HEK293 (cell line): ENCODE measurements at regions not wholly inside any gene's neighbourhood (a gene's known extent, or its start where the extent isn't known, plus 50 kb on each side); places are given as distances from the start of the nearest gene placed in this dataset.

Experiments used
- CTCF ChIA-PET: fragments of 350-600 bp; formaldehyde crosslinking; extraction: SDS; loops from one replicate; lab custom pipeline; 2021; ENCODE audit warnings: antibody characterized with exemption; lab: Yijun Ruan, JAX
- POLR2A ChIA-PET: fragments of 300-600 bp; formaldehyde crosslinking; extraction: SDS; loops from one replicate; lab custom pipeline; 2020; ENCODE audit warnings: antibody characterized with exemption, inconsistent platforms; lab: Yijun Ruan, JAX
- H3K27ac ChIP-seq: fragments of 200-500 bp; sonication (Bioruptor generic); 2 replicates; pipeline ENCODE4 v1.5.1; 2014; ENCODE audit warnings: low read depth, low read length, control low read depth, inconsistent platforms; ENCODE audit errors: extremely low read depth
- H3K36me3 ChIP-seq, 2 experiments: fragments of 200-500 bp in 1 of 2; sonication (Bioruptor generic) in 1 of 2; 1 replicate in 1 of 2; 2 replicates in 1 of 2; pipeline ENCODE4 v1.5.1; 2014 to 2017; ENCODE audit warnings: inconsistent platforms in 2 of 2, low read length in 2 of 2; ENCODE audit not compliant: control insufficient read depth in 2 of 2, insufficient read depth in 1 of 2
- H3K4me1 ChIP-seq: fragments of 200-500 bp; sonication (Bioruptor generic); 2 replicates; pipeline ENCODE4 v1.5.1; 2014; ENCODE audit warnings: mild to moderate bottlenecking, low read length, inconsistent platforms; ENCODE audit not compliant: control insufficient read depth, insufficient read depth
- H3K4me3 ChIP-seq: 2 replicates; pipeline ENCODE4 v1.5.1; 2011; ENCODE audit warnings: low read depth, mild to moderate bottlenecking, control low read depth, low read length, moderate library complexity
- H3K9me3 ChIP-seq: fragments of 200-500 bp; sonication (Bioruptor generic); 2 replicates; pipeline ENCODE4 v1.5.1; 2014; ENCODE audit warnings: low read depth, low read length, inconsistent platforms; ENCODE audit not compliant: control insufficient read depth, insufficient read depth
- HOXD13 ChIP-seq: sonication (generic); formaldehyde crosslinking; IDR thresholded peaks from 2 replicates; pipeline ENCODE4 v1.8.0; 2022; ENCODE audit warnings: missing genetic modification reagents, borderline replicate concordance
- IKZF3 ChIP-seq: fragments of 450-650 bp; IDR thresholded peaks from 2 replicates; pipeline ENCODE4 v1.5.0; 2018; ENCODE audit warnings: missing biosample characterization, mild to moderate bottlenecking, missing genetic modification characterization, moderate library complexity
- MZF1 ChIP-seq: fragments of 450-650 bp; formaldehyde crosslinking; IDR thresholded peaks from 2 replicates; pipeline ENCODE4 v1.5.1; 2017; ENCODE audit warnings: missing biosample characterization, missing genetic modification characterization, borderline replicate concordance
- SCRT2 ChIP-seq: fragments of 450-650 bp; formaldehyde crosslinking; IDR thresholded peaks from 2 replicates; pipeline ENCODE4 v1.5.1; 2016; ENCODE audit warnings: missing biosample characterization, missing genetic modification characterization
- SP2 ChIP-seq: fragments of 450-650 bp; formaldehyde crosslinking; IDR thresholded peaks from 2 replicates; pipeline ENCODE4 v1.5.1; 2016; ENCODE audit warnings: missing biosample characterization, missing genetic modification characterization
- ZBTB7A ChIP-seq: fragments of 450-650 bp; formaldehyde crosslinking; IDR thresholded peaks from 2 replicates; pipeline ENCODE4 v1.5.1; 2016; ENCODE audit warnings: low read depth, missing biosample characterization, missing genetic modification characterization
- ZEB2 ChIP-seq: fragments of 450-650 bp; formaldehyde crosslinking; IDR thresholded peaks from 2 replicates; pipeline ENCODE4 v1.5.1; 2016; ENCODE audit warnings: missing biosample characterization, missing genetic modification characterization
- ZFHX2 ChIP-seq: fragments of 450-650 bp; formaldehyde crosslinking; conservative IDR thresholded peaks from 2 replicates; pipeline ENCODE4 v1.5.1; 2016; ENCODE audit warnings: missing biosample characterization, missing genetic modification characterization
- ZFP37 ChIP-seq: fragments of 450-650 bp; formaldehyde crosslinking; IDR thresholded peaks from 2 replicates; pipeline ENCODE4 v1.5.1; 2016; ENCODE audit warnings: missing biosample characterization, missing genetic modification characterization
- ZNF133 ChIP-seq: fragments of 450-650 bp; formaldehyde crosslinking; IDR thresholded peaks from 2 replicates; pipeline ENCODE4 v1.5.1; 2016; ENCODE audit warnings: missing biosample characterization, missing genetic modification characterization
- ZNF157 ChIP-seq: fragments of 450-650 bp; formaldehyde crosslinking; IDR thresholded peaks from 2 replicates; pipeline ENCODE4 v1.5.1; 2016; ENCODE audit warnings: missing biosample characterization, missing genetic modification characterization
- ZNF416 ChIP-seq: fragments of 450-650 bp; formaldehyde crosslinking; IDR thresholded peaks from 2 replicates; pipeline ENCODE4 v1.5.1; 2016; ENCODE audit warnings: missing biosample characterization, missing genetic modification characterization
- ZNF521 ChIP-seq: fragments of 450-650 bp; formaldehyde crosslinking; IDR thresholded peaks from 2 replicates; pipeline ENCODE4 v1.5.1; 2017; ENCODE audit warnings: missing biosample characterization, mild to moderate bottlenecking, missing genetic modification characterization
- ZNF558 ChIP-seq: fragments of 450-650 bp; formaldehyde crosslinking; IDR thresholded peaks from 2 replicates; pipeline ENCODE4 v1.5.1; 2016; ENCODE audit warnings: missing biosample characterization, missing genetic modification characterization
- ZNF624 ChIP-seq: fragments of 450-650 bp; formaldehyde crosslinking; IDR thresholded peaks from 2 replicates; pipeline ENCODE4 v1.5.1; 2017; ENCODE audit warnings: missing biosample characterization, missing genetic modification characterization
- ZNF629 ChIP-seq: fragments of 450-650 bp; formaldehyde crosslinking; IDR thresholded peaks from 2 replicates; pipeline ENCODE4 v1.5.1; 2017; ENCODE audit warnings: missing biosample characterization, missing genetic modification characterization
- ZNF837 ChIP-seq: fragments of 450-650 bp; formaldehyde crosslinking; IDR thresholded peaks from 2 replicates; pipeline ENCODE4 v1.5.1; 2016; ENCODE audit warnings: missing biosample characterization, missing genetic modification characterization
- ZNF843 ChIP-seq: fragments of 450-650 bp; formaldehyde crosslinking; IDR thresholded peaks from 2 replicates; pipeline ENCODE4 v1.5.1; 2016; ENCODE audit warnings: missing biosample characterization, missing genetic modification characterization
- TF ChIP-seq, protein P1 (sequence below): IDR thresholded peaks from 2 replicates; pipeline ENCODE4 v1.6.1; 2011; ENCODE audit warnings: mild to moderate bottlenecking, low read depth, low read length, borderline replicate concordance
- TF ChIP-seq, protein P2 (sequence below): fragments of 450-650 bp; formaldehyde crosslinking; IDR thresholded peaks from 2 replicates; pipeline ENCODE4 v1.5.1; 2016; ENCODE audit warnings: missing biosample characterization, missing genetic modification characterization
- TF ChIP-seq, protein P3 (sequence below): fragments of 450-650 bp; formaldehyde crosslinking; IDR thresholded peaks from 2 replicates; pipeline ENCODE4 v1.5.1; 2017; ENCODE audit warnings: missing biosample characterization, missing genetic modification characterization
- TF ChIP-seq, protein P4 (sequence below): fragments of 450-650 bp; formaldehyde crosslinking; conservative IDR thresholded peaks from 2 replicates; pipeline ENCODE4 v1.5.1; 2016; ENCODE audit warnings: low read depth, missing biosample characterization, missing genetic modification characterization

DNA sequence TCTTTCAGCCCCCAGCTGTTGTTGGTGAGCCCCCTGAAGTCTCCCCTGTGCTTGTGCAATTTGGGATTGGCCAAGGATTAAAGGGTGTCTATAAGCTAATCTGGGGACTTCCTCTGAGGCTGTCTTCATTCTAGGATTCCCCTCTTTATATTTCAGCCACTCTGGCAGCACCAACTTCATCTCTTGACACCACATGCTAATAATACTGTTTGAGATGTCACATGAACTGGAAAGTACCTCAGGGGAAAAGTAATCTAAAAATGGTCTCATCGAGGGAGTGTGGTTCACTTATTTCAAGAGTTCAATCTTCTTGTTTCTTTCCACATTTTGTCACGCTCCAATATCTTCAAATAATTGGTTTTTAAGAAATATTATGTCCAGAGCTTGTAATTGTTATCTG, 279.2 kb upstream of the TMC3 start (continued):
- TF ChIP-seq, protein P1, sequence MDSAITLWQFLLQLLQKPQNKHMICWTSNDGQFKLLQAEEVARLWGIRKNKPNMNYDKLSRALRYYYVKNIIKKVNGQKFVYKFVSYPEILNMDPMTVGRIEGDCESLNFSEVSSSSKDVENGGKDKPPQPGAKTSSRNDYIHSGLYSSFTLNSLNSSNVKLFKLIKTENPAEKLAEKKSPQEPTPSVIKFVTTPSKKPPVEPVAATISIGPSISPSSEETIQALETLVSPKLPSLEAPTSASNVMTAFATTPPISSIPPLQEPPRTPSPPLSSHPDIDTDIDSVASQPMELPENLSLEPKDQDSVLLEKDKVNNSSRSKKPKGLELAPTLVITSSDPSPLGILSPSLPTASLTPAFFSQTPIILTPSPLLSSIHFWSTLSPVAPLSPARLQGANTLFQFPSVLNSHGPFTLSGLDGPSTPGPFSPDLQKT = no peak
- TF ChIP-seq SCRT2 (tag by site-specific recombination) (no peak), ZNF837 (tag by site-specific recombination) (no peak), ZFP37 (tag by site-specific recombination) (no peak), ZNF157 (no peak), ZFHX2 (tag by site-specific recombination) (no peak), HOXD13 (CRISPR knock-in tag) (no peak), SP2 (tag by site-specific recombination) (no peak)

DNA sequence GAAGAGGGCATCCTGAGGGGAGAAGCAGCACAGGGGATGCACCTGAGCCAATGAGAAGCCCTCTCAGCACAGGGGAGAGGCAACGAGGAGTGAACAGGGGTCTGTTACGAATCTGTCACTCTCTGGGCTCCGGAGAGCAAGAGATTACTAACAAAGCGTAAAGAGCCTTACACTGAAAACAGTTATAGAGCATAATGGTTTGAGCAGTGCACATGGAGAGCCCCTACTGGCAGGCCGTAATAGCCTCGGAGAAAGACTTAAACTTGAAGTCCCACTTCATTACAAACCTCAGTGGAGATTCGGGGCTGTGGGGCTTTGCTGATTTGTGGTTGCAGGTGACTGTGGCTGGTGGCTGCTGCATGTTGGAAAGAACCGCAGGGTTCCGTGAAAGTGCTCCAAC, 271.5 kb upstream of the TMC3 start:
- ChIA-PET CTCF (no interaction called here), POLR2A (no interaction called here)
- H3K36me3 ChIP-seq = no peaks in the 10 kb centered on the region
- peaks cover 8% of the 10 kb centered on the region for H3K4me1 ChIP-seq
- H3K27ac ChIP-seq = no peak overlapping the region
- H3K9me3 ChIP-seq = no peaks in the 10 kb centered on the region
- H3K4me3 ChIP-seq = no peak overlapping the region
- TF ChIP-seq, protein P2, sequence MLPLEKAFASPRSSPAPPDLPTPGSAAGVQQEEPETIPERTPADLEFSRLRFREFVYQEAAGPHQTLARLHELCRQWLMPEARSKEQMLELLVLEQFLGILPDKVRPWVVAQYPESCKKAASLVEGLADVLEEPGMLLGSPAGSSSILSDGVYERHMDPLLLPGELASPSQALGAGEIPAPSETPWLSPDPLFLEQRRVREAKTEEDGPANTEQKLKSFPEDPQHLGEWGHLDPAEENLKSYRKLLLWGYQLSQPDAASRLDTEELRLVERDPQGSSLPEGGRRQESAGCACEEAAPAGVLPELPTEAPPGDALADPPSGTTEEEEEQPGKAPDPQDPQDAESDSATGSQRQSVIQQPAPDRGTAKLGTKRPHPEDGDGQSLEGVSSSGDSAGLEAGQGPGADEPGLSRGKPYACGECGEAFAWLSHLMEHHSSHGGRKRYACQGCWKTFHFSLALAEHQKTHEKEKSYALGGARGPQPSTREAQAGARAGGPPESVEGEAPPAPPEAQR (tag by site-specific recombination) = no peak
- TF ChIP-seq MZF1 (tag by site-specific recombination) = no peak
- no peak for TF ChIP-seq ZNF521 (tag by site-specific recombination)
- no peak for TF ChIP-seq IKZF3 (tag by site-specific recombination)
- no peak for TF ChIP-seq ZNF837 (tag by site-specific recombination)
- TF ChIP-seq ZBTB7A (tag by site-specific recombination) = no peak
- no peak for TF ChIP-seq ZNF416 (tag by site-specific recombination)
- TF ChIP-seq, protein P3, sequence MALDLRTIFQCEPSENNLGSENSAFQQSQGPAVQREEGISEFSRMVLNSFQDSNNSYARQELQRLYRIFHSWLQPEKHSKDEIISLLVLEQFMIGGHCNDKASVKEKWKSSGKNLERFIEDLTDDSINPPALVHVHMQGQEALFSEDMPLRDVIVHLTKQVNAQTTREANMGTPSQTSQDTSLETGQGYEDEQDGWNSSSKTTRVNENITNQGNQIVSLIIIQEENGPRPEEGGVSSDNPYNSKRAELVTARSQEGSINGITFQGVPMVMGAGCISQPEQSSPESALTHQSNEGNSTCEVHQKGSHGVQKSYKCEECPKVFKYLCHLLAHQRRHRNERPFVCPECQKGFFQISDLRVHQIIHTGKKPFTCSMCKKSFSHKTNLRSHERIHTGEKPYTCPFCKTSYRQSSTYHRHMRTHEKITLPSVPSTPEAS (tag by site-specific recombination) = no peak
- TF ChIP-seq ZNF843 = no peak
- TF ChIP-seq, protein P4, sequence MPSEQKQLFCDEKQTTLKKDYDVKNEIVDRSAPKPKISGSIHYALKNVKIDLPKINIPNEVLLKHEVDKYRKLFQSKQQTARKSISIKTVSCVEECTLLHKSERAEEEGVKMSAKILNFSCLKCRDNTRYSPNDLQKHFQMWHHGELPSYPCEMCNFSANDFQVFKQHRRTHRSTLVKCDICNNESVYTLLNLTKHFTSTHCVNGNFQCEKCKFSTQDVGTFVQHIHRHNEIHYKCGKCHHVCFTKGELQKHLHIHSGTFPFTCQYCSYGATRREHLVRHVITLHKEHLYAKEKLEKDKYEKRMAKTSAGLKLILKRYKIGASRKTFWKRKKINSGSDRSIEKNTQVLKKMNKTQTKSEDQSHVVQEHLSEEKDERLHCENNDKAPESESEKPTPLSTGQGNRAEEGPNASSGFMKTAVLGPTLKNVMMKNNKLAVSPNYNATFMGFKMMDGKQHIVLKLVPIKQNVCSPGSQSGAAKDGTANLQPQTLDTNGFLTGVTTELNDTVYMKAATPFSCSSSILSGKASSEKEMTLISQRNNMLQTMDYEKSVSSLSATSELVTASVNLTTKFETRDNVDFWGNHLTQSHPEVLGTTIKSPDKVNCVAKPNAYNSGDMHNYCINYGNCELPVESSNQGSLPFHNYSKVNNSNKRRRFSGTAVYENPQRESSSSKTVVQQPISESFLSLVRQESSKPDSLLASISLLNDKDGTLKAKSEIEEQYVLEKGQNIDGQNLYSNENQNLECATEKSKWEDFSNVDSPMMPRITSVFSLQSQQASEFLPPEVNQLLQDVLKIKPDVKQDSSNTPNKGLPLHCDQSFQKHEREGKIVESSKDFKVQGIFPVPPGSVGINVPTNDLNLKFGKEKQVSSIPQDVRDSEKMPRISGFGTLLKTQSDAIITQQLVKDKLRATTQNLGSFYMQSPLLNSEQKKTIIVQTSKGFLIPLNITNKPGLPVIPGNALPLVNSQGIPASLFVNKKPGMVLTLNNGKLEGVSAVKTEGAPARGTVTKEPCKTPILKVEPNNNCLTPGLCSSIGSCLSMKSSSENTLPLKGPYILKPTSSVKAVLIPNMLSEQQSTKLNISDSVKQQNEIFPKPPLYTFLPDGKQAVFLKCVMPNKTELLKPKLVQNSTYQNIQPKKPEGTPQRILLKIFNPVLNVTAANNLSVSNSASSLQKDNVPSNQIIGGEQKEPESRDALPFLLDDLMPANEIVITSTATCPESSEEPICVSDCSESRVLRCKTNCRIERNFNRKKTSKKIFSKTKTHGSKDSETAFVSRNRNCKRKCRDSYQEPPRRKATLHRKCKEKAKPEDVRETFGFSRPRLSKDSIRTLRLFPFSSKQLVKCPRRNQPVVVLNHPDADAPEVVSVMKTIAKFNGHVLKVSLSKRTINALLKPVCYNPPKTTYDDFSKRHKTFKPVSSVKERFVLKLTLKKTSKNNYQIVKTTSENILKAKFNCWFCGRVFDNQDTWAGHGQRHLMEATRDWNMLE (tag by site-specific recombination) = no peak
- TF ChIP-seq ZNF558 (tag by site-specific recombination) = no peak
- no peak for TF ChIP-seq ZEB2
- TF ChIP-seq ZNF629 (tag by site-specific recombination) = no peak
- TF ChIP-seq ZNF133 (tag by site-specific recombination) = no peak
- no peak for TF ChIP-seq ZNF624
